B cell (primary cell): ENCODE measurements at regions not wholly inside any gene's neighbourhood (a gene's known extent, or its start where the extent isn't known, plus 50 kb on each side); places are given as distances from the start of the nearest gene placed in this dataset.

Source experiments
- EZH2 ChIP-seq: IDR thresholded peaks from 2 replicates; pipeline ENCODE4 v1.6.1; 2012; ENCODE audit warnings: borderline replicate concordance, low read depth, mild to moderate bottlenecking, moderate library complexity, low read length; ENCODE audit not compliant: insufficient read depth, poor library complexity, severe bottlenecking
- TF ChIP-seq, protein P1 (sequence below): fragments of 200-600 bp; IDR thresholded peaks from one replicate; pipeline ENCODE4 v1.8.0; 2022; ENCODE audit warnings: antibody characterized with exemption, mild to moderate bottlenecking

DNA sequence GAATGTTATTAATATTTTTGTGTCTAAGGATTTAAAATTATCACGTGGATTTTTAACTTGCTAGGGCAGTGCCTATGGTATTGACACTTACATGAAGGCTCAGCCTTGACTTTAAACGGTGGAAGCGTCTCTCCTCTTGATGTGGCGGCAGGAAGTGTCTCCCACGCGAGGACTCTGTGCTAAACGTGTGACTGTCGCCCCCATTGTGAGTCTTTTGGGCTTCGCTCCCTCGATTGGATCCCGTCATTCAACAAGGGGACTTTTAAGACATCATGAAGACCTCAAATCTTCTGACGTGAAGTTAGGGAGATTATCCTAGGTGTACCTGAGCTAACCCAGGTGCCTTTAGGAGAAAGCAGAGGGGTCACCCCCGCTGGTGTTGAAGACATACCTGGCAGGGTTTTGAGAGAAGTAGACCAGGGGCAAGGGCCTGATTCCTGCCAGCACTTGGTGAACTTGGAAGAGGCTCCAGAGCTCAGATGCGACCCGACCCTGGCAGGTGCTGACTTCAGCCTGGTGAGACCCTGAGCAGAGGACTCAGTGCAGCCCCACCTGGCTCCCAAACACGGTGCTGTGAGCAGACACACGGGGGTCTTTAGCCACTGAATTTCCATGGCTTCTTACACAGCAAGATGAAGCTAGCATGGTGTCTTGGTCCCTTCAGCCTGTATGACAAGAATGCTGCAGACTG, 55.7 kb upstream of the IRX4 start:
- TF ChIP-seq, protein P1, sequence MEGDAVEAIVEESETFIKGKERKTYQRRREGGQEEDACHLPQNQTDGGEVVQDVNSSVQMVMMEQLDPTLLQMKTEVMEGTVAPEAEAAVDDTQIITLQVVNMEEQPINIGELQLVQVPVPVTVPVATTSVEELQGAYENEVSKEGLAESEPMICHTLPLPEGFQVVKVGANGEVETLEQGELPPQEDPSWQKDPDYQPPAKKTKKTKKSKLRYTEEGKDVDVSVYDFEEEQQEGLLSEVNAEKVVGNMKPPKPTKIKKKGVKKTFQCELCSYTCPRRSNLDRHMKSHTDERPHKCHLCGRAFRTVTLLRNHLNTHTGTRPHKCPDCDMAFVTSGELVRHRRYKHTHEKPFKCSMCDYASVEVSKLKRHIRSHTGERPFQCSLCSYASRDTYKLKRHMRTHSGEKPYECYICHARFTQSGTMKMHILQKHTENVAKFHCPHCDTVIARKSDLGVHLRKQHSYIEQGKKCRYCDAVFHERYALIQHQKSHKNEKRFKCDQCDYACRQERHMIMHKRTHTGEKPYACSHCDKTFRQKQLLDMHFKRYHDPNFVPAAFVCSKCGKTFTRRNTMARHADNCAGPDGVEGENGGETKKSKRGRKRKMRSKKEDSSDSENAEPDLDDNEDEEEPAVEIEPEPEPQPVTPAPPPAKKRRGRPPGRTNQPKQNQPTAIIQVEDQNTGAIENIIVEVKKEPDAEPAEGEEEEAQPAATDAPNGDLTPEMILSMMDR = no peak
- TF ChIP-seq EZH2 = no peak
